ENCODE measurements at regions not wholly inside any gene's neighbourhood (a gene's known extent, or its start where the extent isn't known, plus 50 kb on each side); places are given as distances from the start of the nearest gene placed in this dataset.
A peak's percentile ranks its signal among the peaks of the same experiment; 100 is the strongest.

DNA sequence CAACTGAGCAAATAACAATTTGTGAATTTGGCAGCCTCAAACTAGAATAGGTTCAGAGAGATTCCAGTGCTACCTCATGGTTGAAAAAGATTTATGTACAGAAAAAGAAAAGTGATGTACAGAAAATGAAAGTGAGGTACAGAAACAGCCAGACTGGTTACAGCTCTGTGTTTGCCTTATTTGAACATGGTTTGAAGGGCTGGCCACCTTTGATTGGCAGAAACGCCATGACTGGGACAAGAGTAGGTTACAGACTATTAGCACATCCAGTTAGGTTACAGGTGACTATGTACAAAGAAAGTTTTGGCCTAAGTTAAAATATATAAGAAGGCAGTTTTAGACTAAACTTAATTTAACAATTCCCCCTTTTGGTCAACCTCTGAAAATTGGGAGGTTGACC lies 309.4 kb downstream of the BTG1 start:
- FAIRE-seq = no peak

- no peak for FAIRE-seq
Observed at GRCh38 chr12:91835693-91836092, 310.0 kb downstream of the BTG1 start.

DNA sequence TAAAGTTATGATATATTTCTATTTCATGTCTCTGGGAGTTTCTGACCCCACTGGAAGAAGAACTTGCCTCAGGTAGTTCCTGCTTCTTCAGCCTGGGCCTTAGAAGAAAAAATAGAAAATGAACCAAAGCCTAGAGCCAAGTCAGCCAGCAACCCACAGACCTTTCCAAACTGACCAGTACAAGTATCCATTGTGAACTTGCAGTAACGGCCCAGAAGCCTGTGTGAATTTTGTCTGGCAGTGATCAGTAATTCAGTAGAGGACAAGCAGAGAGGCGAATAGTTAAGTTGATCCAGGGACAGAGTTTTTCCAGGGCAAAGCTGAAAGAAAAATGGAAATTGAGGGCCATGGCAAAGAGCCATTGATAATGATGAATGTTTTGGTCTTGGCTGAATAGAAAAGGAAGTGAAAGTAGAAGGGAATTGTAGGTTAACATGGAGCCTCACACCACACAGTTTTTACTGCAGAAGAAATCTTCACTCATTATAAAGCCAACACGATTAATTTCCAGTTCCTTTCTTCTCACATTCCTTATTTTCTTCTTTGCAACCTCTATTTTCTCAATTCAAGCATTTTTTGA lies 311.8 kb downstream of the BTG1 start:
- no peak for FAIRE-seq

GRCh38 chr12:91825999-91826398 lies 319.6 kb downstream of the BTG1 start:
- no peak for FAIRE-seq

GRCh38 chr12:91824991-91825390 lies 320.7 kb downstream of the BTG1 start:
- FAIRE-seq = no peak

DNA sequence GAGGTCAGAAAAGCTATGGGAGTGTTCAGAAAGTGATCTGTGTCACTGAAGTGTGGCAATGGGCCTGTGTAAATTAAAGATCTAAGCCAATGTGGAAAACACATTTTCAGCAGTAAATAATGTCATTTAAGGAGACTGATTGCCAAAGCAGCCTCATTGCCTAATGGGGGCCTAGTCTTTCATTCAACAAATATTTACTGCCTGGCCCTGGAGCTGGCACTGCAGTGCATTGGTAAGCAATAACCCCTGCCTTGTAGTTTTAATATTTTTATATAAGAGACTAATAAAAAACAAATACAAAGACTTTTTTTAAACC lies 326.6 kb downstream of the BTG1 start:
- FAIRE-seq = no peak

GRCh38 chr12:91818227-91819131 lies 327.2 kb downstream of the BTG1 start:
- FAIRE-seq = no peak

DNA sequence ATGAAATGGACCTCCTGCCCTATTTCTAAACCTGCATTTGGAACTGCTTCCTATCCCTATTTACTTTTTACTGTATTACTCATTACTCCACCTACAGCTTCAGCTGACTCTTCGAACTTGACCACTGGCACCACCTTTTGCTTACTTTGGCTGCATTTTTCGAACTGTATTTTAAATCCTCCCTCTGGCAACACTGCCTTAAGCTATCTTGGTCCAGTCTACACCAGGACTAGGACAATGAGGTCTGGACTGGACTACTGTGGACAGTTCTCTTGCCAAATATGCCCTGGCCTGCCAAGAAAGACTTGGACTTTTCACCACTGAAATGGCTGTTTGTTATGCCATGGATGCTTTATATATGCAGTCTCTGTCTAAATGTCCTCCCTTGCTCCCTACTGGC lies 328.1 kb downstream of the BTG1 start:
- no peak for FAIRE-seq

- no peak for FAIRE-seq
Observed at GRCh38 chr12:91813701-91814100, 331.9 kb downstream of the BTG1 start.

DNA sequence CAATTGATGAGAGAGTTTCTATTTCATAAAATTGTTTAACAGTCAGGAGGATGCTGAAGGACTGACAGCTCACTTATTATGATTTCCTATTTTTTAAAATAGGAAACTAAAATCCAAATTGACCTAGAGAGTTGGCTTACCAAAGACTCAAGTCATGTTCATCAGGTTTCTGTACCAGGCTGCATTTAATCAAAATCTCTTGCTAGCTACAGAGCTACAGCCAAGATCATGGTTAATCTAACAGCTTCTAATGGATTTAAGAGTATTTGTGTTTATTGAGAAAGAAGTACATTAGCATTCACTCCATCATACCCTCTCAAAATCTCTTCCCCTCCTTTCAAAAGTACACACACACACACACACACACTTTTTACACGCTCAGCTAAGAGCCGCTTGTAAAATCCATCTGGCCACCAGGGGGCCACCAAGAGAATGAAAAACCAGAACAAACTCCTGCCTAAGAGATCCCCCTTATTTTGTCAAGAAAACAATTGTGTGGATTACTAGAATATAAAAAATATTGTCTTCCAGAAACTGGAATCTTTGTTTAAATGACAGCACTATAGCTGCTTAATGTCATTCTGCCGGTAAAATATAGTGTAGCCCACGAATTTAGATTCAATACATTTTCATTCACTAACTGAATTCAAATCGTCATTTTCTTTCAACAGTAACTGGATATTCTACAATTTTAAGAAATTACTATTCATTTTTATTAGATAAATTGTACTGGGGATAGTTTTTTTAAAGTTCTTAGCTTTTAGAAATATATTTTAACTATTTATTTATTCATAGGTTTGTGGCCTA lies 334.0 kb downstream of the BTG1 start:
- peak; percentile 36 for FAIRE-seq

- FAIRE-seq = no peak
Observed at GRCh38 chr12:91810531-91811451, 334.9 kb downstream of the BTG1 start.

DNA sequence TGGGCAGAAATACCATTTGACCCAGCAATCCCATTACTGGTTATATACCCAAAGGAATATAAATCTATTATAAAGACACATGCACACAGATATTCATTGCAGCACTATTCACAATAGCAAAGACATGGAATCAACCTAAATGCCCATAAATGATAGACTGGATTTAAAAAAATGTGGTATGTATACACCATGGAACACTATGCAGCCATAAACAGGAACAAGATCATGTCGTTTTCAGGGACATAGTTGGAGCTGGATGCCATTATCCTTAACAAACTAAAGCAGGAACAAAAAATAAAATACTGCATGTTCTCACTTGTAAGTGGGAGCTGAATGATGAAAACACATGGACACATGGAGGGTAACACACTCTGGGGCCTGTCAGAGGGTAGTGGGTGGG lies 335.6 kb downstream of the BTG1 start:
- FAIRE-seq = no peak

- FAIRE-seq = no peak
Observed at GRCh38 chr12:91805031-91805430, 340.6 kb downstream of the BTG1 start.

DNA sequence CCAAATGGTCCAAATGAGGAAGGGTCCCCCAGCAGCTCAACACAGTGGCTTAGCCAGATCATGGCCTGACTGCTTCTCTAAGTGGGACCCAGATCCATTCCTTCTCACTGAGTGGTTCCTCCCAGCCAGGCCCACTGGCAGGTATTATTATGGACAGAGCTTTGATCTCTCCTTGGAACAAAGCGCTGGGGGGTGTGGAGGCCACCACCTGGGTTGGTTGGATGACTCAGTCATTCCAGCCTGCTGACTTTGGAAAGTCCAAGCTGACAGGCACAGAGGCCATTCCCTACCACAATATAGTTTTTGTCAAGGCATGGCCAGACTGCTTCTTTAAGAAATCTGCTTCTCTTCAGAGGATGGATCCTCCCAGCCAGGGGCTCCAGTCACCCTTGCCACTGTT lies 341.1 kb downstream of the BTG1 start:
- FAIRE-seq = no peak

GRCh38 chr12:91801048-91801447 lies 344.6 kb downstream of the BTG1 start:
- no peak for FAIRE-seq

DNA sequence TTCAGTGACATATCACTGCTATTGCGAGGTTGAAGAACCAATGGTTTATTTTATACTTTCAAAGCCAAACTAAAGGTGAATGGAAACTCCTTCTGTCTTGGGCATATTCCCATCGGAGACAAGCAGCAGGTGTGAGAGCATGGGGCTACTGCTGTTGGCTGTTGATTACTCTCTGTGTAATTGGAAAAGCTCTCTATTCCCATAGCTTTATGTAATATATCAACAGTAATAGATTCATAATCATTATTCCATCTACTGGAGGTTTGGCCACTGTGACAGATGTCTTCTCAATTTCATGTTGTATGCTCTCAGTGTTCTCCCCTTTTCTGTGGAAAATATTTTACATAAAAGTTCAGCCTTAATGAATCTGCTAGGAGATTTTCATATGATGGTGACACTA lies 352.0 kb downstream of the BTG1 start:
- FAIRE-seq = no peak

GRCh38 chr12:91792597-91792996 lies 353.0 kb downstream of the BTG1 start:
- FAIRE-seq = no peak

DNA sequence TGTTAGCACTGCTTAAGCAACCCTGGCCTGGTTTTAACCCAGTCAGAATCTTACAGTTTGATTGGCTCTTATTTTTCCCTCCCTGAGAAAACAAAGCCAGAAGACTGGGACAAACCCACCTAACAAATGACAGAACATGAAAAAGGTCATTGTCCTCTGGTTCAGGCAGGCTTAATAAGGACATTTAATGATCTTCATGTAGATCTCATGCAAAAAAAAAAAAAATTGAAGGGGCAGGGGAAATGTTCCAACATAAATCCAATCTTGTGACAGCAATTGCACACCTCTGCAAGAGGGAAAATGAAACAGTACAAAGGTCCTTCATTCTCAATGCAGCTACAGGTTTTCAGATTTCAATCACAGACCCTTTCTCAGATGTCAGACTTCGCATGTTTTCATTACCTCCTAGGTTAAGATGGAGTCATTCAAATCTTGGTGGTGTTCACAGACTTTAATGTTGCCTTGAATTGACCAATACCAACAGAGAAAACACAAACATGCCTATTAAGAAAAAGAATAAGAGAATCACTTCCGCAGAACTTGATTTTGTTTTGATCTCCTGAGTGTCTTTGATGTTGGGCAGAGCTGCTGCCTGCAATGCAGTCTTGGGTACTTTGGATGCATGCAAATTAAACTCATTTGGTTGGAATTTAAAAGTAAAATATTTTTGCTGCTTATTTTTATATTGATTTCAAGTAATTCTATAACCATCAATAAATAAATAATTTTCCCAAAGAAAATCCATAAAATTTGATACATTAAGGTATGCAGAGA lies 359.0 kb downstream of the BTG1 start:
- no peak for FAIRE-seq

DNA sequence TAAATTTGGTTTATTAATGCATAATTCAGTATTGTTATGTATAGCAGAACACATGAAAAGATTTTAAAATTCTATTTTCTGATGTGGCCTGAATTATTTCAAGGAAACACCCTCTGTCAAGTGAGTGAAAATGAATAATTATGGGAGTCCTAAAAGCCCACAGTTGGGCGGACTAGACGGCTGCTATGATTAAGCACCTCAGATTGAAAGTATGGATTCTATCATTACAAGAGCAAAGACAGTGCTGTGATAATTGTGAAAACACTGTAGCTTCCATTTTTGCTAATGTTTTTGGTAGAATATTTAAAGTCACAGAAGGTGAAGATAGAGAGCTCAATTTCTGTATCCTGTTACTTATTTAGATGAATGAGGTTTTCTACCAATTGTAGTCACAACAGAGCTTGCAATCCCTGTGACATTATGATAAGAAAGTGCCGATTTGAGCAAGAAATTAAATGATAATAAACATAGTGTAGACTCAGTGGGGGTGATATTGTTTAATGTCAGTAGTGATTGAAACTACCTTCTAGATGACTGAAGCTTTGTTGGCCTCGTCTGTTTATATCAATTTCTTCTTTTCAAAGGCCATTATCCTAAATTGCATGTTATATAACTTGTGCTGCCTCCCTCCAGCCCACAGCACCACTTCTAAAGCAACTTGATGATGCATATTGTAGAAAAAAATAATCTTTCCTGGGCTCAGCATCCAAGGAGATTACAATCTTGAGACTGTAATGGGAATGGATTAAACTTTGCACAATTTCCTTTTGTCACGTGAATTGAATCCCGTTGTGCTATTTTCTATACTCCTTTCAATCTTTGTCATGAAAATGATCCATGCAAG lies 359.8 kb downstream of the BTG1 start:
- FAIRE-seq = no peak

- no peak for FAIRE-seq
Observed at GRCh38 chr12:91781114-91781513, 364.5 kb downstream of the BTG1 start.

DNA sequence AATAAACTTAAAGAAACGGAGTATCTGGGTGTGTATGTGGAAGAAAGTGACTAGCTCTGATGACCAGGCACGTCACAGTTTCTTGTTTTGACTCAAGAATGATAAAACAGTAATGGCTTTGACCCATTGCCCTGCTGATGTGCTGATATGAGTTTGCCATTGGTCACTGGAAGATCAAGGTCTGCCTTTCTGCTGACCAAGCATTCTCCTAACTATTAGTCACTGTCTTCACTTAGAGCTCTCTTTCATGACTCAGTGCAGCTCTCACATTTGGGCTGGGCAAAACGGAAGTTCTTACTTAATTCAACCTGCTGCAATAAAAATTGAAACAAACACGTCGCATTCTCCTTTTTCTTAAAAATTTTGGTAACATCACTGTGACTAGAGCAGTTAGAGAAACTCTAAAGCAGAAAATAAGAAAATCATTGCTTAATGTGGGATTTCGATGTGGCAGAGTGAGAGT lies 366.7 kb downstream of the BTG1 start:
- no peak for FAIRE-seq
